Suppressor macrophage treated with lipopolysaccharide for 4 hours (primary cell): ENCODE measurements at regions not wholly inside any gene's neighbourhood (a gene's known extent, or its start where the extent isn't known, plus 50 kb on each side); places are given as distances from the start of the nearest gene placed in this dataset.
"Not testable (repeated sequence)": the region's sequence is repeated elsewhere in the genome, so short reads cannot be mapped to it uniquely, and the experiment has no call there.

ENCODE experiments used
- DNase-seq: peaks from one replicate; pipeline ENCODE4 v3.0.0-alpha.2; 2020

DNA sequence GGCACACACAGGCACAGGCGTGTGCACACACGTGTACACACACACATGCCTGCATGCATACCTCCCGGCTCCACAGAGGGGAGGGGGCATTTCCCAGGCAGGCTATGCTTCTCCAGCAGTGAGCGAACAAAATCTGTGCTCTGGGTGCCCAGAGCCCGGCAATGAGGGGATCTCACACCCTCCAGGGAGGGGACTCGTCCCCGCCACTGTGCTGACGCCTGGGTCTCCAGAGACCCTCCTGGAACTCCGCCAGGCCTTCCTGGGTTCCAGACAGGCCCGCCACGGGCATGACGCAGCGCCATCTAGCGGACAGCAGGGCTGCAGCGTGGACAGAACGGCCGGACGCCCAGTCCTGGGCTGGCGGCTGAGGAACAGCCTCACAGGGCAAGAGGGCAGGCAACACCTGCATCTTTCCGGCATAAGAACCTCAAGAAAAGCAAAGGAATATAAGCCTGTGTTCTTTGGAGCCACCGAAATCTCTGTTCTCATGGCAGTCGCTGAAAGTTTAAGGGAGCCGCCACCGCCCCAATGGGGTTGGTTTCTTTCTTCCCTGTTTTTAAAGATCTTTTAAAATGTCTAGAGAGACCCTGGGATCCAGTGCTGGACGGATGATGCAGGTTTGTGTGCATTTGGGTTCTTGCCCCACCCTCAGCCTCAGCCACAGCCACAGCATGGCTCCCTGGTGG, 135.6 kb upstream of the PPP1R26 start:
- peak; percentile 49 for DNase-seq

DNA sequence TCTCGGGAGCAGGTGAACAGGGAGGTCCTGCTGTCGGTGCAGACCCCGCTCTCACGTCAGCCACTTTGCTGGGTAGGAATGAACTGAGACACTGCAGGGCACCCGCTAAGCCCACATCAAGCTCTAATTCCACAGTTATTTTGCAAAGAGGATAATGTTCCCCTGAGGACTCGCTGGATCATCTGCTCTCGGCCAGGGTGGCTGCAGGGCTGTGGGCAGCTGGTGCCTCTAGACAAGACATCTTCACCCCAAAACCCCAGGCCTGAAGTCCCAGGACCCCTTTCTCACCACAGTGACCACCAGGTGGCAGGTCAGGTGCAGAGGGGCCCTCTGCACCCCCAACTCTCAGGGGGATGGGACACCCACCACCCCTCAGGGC, 135.1 kb upstream of the PPP1R26 start:
- DNase-seq = no peak

DNA sequence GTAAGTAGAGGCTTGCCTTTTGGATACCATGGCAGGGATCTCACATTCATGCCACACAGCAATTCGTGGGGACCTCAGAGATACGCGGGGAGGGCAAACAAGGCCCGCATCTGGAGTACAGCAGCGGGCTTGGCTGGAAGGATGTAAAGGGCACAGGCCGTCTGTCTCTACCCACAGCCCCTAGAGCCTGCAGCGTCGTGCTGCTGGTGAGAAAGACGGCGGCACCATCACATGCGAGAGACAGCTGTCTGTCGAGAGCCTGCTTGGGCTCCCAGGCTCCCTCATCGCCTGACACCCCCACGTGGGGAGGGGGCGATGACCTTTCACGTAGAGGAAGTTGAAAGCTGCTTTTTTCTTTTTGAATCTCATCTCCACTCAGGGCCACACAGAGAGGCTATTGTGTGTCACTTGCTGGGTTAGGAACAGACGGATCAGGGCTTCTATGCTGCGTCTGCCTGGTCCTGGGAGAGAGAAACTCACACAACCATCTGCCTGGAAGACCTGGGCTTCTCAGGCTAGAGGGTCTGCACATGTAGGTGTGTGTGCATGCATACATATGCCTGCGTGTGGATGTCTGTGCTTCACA, 134.6 kb upstream of the PPP1R26 start:
- DNase-seq = no peak

DNA sequence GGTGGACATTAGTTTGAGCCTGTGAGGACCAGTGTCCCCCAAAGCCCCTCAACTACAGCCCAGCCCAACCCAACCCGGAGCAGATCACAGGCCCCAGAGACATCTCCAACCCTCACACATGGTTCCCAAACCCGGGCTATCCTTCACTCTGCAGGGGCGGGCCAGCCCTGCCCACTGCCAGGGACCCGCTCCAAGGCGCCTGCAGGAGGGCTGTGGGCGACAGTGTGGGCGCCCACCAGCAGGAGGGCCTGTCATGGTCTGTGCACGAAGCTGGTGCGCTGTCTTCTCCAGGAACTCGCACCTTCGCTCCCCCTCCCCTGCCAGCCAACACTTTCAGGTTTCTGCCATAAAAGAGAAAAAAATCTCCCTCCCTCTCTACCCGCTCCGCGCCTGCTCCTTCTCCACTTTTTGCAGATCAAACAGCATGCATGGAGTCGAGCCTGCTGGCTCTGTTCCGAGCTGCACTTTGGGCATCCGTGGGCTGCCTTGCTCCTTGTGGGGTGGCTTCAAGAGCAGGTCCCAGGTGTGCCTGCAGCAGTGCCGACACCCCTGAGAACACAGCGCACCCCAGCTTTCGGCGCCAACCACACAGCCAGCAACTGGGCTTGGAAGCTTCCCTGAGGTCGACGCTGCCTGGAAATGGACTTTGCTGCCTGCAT, 133.7 kb upstream of the PPP1R26 start:
- no peak for DNase-seq

DNA sequence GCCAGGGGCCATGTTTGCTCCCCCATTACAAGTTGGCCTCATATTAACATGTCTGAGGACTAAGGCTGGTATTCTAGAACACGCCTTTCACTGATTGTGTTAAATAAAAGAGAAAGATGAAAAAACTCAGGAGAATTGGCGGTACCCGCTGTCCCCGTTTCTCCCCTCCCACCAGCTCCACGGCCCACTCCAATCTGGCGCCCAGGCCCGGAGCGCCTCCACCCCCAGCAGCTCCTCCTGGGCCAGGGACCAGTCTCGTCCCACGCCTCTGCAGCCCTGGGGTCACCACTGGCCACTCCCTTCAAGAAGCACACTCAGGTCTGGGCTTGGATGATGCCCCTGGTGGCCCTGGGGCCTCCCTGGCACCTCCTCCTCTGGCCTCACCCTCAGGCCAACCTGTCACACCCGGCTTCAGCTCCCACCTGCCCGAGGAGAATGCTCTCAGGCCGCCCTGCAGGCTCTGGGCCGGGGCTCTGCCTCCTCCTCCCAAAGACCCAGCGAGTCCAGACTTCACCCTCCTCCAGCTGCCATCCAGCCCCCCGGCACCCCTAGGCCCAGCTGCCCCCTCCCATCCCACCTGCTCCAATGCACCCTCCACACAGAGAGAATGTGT, 133.0 kb upstream of the PPP1R26 start:
- DNase-seq = no peak

DNA sequence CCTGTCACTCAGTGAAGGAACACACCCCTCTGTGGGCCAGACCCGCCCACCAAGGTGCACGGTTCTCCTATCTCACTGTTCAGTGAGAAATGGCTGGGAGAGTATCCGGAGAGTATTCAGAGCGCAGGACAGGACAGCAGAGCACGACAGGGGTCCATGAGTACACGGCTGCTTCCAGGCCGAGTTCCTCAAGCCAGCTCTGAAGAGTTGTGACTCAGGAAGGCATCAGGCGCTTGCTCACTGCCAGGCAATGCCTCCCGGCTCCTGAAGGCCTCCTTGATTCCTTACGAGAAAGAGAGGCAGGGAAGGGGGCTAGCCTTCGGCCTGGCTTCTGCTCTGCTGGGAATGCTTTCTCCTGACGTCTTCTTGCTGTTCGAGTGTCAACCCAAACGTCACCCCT, 132.1 kb upstream of the PPP1R26 start:
- no peak for DNase-seq

DNA sequence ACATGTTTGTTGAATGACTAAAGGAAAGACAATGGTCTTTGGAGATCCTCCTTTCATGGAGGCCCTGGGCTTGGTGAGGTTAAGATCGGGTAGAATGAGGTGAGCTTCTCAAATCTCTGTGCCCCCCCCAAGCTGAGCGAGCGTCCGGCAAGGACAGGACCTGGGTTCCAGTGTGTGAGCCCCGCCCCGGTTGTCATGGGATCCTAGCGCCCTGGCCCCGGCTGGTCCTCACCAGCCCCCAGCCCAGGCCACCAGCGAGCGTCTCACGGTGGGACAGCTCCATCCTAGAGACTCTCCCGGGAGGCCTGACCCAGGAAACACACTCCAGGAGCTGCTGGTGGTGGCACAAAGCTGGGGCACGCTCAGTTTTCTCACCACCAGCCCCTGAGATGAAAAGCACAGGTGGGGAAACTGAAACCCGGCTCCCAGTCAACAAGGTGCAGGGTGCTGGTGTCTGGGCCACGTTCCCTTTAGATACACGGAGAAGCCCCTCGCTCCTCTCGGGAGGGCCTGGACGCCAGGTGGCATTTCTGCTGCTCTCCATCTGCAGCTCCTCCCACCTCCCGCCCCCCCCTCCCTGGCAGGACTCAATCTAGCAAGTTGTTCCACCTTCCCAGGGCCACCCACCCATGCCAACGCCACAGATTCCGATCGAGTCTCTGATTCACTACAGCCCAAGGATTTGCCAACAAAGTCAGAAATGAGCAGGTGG, 131.3 kb upstream of the PPP1R26 start:
- no peak for DNase-seq

DNA sequence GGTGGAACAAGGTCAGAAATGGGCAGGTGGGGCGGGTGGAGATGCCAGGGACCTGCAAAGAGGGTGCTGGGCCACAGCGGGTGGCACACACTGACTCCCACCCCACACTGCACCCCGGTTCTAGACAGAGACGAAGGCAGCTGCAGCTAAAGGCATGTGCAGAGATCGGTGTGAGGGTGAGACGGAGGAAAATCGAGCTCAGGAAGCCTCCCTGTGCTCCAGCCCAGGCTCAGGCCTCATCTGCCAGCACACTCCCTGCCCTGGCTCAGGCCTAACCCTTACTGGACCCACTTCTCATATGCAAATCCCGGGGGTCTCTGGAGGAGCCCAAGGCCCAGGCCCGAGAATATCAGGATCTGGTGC, 130.8 kb upstream of the PPP1R26 start:
- no peak for DNase-seq

DNA sequence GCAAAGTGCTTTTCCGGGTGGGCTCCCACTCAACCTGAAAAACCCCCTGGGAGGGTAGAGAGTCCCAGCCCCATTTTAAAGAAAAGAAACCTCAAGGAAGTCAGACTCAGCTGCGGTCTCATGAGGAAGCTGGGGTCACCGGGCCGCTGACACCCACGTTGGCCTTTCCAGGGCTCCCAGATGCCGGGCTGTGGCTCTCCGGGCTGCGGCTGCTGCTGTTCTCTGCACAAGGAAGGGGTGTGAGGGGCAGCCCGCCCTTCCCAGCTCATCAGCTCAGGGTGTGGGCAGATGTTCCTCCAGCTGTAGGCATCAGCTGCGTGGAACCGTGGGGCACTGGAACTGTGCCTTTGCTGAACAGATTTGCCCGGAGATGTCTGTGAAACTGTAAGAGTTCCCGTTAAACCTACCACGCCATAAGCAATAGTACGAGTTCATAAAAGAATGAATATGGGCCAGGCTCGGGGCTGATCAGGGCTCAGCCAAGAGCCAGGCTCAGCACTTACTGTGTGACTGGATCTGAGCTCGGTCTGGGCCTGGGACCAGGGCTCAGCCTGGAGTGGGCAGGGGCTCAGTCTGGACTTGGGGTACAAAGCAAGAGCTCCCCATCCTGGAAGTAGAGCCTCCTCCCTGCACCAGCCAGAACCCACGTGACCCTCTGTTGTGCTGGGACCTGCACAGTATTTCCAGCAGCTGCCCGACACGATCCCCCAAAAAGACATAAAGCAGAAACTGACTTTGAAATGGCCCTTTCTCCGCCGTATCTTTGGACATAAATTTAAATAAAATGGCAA, 130.2 kb upstream of the PPP1R26 start:
- DNase-seq = no peak

DNA sequence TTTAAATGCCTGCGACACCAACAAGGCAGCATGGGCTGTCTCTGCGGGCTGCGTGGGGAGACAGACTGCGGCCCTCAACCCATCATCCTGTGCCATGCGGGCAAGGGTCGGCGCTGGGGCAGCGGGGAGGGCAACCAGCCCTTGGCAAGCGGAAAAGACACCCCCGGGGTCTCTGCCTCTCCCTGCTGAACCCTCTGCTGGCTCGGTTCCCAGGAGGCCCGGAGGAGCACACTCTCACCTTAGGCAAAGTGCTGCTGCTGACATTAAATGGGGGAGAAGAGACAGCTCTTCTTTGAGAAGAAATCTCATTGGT, 129.6 kb upstream of the PPP1R26 start:
- DNase-seq = no peak

DNA sequence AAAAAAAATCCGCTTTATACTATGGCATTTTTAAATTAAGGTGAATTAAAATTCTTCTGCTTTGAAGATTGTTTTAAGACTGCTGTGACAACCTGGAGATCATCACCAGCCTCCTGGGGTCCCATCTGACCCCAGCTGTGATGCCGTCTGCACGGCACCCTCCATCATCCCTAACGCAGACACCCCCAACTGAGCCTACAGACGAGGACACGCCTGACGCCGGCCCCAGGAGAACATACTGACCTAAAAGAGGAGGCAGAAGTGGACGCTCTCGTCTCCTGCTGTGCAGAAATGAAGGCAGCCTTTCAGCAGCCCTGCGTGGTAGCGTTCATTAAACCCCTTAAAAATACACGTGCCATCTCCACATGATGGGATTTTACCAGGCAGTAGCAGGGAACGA, 125.6 kb upstream of the PPP1R26 start:
- DNase-seq = no peak

DNA sequence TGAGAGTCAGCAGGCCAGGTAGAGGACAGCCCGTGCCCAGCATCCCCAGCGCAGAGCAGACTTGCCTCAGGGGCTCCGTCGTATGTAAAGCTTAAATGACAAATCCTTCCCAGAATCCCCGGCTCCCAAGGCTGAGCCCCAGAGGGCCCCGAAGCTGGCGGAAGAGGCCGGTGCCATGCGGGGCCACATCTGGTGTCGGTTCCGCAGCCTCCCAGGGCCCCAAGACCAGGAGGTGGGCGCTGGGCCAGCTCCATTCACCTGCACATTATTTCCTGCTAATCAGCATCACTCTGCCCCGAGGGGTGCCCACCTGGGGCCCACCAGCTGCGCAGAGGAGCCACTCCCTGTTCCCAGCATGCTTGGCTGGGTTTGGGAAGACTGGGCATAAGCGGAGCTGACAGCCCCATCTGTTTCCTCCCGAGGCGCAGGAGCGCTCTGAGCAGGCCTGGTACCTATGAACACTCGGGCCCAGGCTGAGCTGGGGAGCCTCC, 124.0 kb upstream of the PPP1R26 start:
- no peak for DNase-seq

DNA sequence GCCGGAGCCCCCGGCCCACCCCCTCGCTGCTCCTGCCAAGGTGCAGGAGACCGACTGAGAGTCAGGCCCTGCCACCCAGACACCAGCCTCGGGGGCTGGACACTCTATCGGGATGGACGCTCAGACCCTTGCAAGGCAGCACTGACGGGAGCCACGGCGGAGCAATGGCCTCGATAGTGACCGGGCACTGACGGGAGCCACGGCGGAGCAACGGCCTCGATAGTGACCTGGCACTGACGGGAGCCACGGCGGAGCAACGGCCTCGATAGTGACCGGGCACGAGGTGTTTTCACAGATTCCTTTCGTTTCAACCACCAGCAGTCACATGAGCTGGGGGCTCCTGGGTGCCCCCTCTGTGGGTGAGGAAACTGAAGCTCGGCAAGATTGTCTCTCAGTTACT, 123.6 kb upstream of the PPP1R26 start:
- no peak for DNase-seq

DNA sequence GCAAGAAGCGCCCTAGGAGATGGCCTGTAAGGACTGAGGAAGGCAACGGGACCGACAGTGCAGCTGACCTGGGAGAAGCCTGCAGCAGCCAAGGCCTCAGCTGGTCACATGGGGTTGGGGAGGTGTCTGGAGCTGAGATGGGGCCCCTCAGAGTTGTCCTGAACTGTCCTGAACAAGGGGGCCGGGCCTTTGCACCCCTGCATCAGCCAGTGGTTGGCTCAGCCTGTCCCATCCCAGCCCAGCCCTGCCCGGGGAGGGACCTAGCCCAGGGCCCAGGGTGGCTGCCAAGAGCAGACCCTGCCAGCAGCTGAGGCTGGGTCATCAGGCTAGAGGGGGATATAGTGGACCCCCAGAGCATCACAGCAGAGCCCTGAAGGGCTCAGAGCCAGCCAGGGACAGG, 122.8 kb upstream of the PPP1R26 start:
- DNase-seq = no peak

DNA sequence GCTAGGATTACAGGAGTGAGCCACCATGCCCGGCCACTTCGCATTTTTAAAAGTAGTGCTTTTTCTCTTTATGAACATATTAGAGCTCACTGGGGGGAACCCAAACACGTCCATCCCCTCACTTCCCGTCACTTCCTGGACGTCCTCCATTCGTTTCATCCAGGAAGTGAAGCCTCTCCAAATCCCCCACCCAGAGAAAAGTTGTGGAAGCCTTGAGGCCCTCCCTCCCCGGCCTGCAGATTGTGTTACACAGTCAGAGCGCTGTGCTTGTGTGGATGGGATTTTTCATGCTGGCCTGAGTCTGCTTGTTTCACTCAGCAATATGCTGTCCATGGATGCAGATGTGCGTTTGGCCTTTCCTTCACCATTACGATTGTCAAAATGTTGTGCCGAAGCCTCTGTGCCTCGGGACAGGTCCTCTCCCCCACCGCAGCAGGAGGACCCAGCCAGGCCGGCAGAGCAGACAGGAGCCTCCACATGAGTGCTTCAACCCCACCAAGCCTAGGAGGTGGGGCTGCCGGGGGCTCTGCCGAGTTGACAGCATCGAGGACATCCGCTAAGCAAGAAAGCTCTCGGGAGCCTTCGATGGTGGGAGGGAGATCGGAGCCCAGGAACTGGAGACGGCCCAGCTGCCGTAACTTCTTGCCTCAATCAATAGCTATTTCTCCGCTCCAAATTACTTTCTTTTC, 121.6 kb upstream of the PPP1R26 start:
- DNase-seq = no peak

DNA sequence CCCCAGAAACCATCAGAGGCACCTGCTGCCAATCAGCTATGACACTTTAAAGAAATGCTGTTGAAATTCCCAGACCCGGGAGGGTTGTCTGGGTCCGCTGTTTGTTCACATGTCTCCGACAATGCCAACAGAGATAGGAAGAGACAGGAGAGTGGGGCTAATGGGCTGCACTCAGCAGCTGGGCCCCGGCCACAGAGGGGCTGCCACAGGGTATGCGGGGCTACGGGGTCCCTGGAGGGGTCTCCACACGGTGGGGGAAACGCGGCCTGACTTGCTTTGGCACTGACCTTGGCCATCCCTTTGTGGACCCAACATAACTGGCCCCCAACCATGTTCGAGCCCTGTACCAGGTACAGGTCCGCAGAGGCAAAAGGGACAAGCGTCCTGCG, 121.0 kb upstream of the PPP1R26 start:
- DNase-seq = no peak

DNA sequence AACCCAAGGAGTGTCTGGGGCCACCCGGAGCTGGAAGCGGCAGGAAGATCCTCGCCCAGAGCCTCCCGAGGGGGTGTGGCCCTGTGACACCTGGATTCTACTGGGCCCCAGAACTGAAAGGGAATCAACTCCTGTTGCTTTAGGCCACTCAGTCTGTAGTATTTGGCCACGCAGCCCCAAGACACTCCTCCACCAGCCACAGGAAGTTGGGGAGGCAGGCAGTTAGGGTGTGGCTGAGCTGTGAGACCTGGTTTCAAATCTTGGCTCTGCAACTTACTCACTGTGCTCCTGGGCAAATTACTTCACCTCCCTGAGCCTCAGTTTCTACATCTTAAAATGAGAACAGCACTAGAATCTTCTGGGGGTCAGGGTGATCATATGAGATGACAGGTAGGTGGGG, 119.8 kb upstream of the PPP1R26 start:
- DNase-seq = no peak

DNA sequence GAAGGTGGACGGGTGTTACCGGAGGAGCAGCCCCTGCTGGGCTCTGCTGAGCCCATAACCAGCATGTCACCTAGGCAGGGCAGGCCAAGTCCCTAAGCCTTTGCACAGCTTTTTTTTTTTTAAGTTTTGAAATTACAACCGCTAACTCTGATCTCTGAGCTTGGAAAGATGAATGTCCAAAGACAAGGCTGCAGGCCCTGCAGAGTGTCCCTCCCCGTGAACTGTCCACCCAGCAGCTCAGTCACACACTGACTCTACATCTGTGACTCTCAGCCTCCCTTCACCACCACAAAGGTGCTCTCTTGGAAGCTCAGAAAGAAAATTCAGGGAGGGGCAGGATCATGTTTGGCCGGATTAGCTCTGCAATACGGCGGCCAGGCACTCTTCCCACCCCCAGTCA, 119.0 kb upstream of the PPP1R26 start:
- DNase-seq = no peak

DNA sequence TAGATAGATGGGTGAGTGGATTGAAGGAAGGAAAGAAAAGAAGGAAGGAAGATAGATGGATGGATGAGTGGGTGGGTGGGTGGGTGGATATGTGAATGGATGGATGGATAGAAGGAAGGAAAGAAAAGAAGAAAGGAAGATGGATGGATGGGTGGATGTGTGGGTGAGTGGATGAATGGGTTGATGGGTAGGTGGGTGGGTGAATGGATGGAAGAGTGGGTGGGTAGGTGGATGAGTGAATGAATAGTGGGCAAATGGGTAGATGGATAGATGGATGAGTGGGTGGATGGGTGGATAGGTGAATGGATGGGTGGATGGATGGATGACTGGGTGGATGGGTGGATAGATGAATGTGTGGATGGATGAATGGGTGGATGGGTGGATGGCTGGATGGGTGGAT, 117.9 kb upstream of the PPP1R26 start:
- not testable (repeated sequence) for DNase-seq

DNA sequence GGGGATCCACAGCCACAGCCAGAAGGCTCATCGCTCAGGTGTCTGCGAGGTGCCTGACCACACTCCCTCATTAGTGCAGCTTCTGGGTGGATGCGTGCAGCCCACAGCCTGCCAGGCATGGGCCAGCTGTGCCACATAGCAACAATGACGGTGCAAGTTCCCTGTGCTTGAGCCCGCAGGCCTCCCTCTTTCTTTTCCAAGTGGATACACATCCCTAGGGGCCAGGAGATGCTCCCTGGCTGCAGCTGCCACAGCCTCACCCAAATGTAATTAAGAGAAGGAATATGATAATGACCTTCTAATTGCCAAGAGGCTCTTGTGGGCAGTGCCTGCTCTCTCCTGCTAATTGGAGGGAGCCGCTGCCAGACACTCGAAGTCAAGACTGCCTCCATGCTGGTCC, 116.0 kb upstream of the PPP1R26 start:
- no peak for DNase-seq

DNA sequence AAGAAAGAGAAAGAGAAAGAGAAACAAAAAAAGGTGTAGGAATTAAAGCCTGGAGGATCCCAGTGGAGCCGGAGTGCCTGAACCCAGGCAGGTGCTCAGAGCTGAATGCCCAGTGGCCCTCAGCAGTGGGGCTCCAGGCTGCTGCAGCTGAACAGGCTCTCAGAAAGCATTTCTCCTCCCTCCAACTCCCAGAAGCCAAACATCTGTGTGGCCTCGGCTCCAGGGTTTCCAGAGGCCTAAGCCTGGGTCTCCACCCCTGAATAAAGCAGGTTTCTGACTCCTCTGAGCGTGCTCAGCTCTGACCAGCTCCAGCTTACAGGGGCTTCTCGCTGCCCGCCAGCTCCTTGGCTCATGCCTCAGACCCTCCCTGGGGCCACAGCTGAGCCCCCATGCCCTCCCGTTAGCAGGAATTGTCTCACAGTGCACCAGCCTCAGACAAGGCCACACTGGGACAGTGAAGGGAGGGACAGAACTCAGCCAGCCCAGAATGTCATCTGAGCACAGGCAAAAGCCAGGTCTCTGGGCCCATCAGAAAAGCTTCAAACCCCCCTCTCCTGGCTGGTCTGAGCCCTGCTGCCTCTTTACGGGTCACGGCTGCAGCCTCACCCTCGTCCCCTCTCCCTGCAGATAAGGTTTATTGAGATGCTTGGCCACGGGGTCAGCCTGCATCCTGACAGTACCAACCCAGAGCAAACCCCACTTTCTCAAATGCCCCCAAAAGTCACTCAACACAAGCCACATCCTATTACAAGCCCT, 114.4 kb upstream of the PPP1R26 start:
- no peak for DNase-seq

DNA sequence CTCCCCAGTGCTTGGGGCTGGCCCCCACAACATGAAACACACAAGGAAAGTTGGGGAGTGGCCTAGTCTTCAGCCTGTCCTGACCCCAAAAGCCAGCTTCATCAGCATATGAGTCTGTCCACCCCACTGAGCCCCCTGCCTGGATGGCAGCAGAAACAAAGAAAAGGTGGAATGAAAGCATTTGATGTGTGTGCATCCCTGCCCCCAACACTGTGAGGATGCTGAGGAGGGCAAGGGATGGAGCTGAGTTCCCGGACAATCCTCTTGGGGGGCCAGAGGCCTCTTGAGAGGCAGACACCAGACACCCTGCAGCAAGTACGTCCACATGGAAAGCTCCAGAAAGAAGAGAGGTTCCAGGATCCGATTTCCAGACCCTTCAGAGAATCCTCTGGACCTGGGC, 113.5 kb upstream of the PPP1R26 start:
- no peak for DNase-seq
